ENCODE measurements at regions not wholly inside any gene's neighbourhood (a gene's known extent, or its start where the extent isn't known, plus 50 kb on each side); places are given as distances from the start of the nearest gene placed in this dataset.

DNA sequence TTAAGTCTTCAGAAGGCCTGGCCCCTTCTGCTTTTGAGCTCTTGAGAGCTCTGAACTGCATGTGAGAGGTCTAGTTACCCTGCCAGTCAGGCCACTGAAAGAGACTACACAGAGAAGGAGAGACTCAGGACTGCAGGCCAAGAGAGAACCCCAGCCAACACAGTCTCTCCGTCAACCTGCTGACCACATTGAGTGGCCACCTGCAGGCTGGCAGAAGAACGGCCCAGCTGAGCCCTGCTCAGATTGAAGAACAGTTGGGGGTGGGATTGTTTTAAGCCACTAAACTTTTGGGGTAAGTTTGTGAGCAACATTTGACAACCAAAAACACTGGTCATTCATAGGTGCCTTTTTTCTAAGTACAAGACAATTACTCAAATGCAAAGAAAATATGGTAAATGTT is 273.5 kb upstream of the CCDC54 start:
- TF ChIP-seq CTCF (IDR thresholded peaks at IDR 0.05; ENCODE audit: control extremely low read depth, extremely low read depth), result no peak

GRCh38 chr3:107106316-107106715 is 270.9 kb upstream of the CCDC54 start:
- no peak overlapping the region for H3K4me3 ChIP-seq
- no peak for ATAC-seq (ENCODE audit: insufficient read depth, low FRiP score)
- no peaks in the 10 kb centered on the region for H3K27me3 ChIP-seq (ENCODE audit: control insufficient read depth in 3 of 3, insufficient read depth in 3 of 3, low read length in 2 of 3)
- peaks cover 0 to 6% (median 0%) of the 10 kb centered on the region in 4 donors for H3K9me3 ChIP-seq (ENCODE audit: control insufficient read depth in 4 of 4, insufficient read depth in 3 of 4, low read length in 3 of 4)
- no peak for TF ChIP-seq CTCF (IDR thresholded peaks at IDR 0.05; ENCODE audit: control extremely low read depth, extremely low read depth)
- H3K36me3 ChIP-seq (ENCODE audit: control insufficient read depth in 4 of 4, insufficient read depth in 4 of 4, low read length in 4 of 4), result no peaks in the 10 kb centered on the region
- no peak overlapping the region for H3K9ac ChIP-seq (ENCODE audit: insufficient read depth in 1 of 2, low read length in 2 of 2)
- 93 to 97% methylated on average over 7 of the region's 7 CpGs for WGBS, 2 donors
- DNase-seq, result no peak
- H3K4me1 ChIP-seq (ENCODE audit: control insufficient read depth in 5 of 5, insufficient read depth in 5 of 5, low read length in 5 of 5), result peaks cover 0 to 3% (median 0%) of the 10 kb centered on the region in 5 donors
- no peak overlapping the region for H3K27ac ChIP-seq (ENCODE audit: low read depth in 1 of 2, low read length in 1 of 2)

More for the DNA sequence above, 273.5 kb upstream of the CCDC54 start:
- H3K9ac ChIP-seq (ENCODE audit: insufficient read depth in 1 of 2, low read length in 2 of 2), result no peak overlapping the region
- WGBS, 2 donors, result 95 to 96% methylated on average over 2 of the region's 2 CpGs
- DNase-seq (no peak), ATAC-seq (ENCODE audit: insufficient read depth, low FRiP score) (no peak)
- H3K9me3 ChIP-seq (ENCODE audit: control insufficient read depth in 4 of 4, insufficient read depth in 3 of 4, low read length in 3 of 4), result peaks cover 0 to 6% (median 0%) of the 10 kb centered on the region in 4 donors
- H3K27me3 ChIP-seq (ENCODE audit: control insufficient read depth in 3 of 3, insufficient read depth in 3 of 3, low read length in 2 of 3), result no peaks in the 10 kb centered on the region
- no peaks in the 10 kb centered on the region for H3K36me3 ChIP-seq (ENCODE audit: control insufficient read depth in 4 of 4, insufficient read depth in 4 of 4, low read length in 4 of 4)
- no peaks in the 10 kb centered on the region for H3K4me1 ChIP-seq (ENCODE audit: control insufficient read depth in 5 of 5, insufficient read depth in 5 of 5, low read length in 5 of 5)
- H3K27ac ChIP-seq (ENCODE audit: low read depth in 1 of 2, low read length in 1 of 2), result no peak overlapping the region
- no peak overlapping the region for H3K4me3 ChIP-seq

- Histone ChIP-seq H3K27ac (ENCODE audit: low read depth in 1 of 2, low read length in 1 of 2) (no peak overlapping the region), H3K9ac (ENCODE audit: insufficient read depth in 1 of 2, low read length in 2 of 2) (no peak overlapping the region), H3K4me1 (ENCODE audit: control insufficient read depth in 5 of 5, insufficient read depth in 5 of 5, low read length in 5 of 5) (peaks cover 0 to 3% (median 0%) of the 10 kb centered on the region in 5 donors), H3K9me3 (ENCODE audit: control insufficient read depth in 4 of 4, insufficient read depth in 3 of 4, low read length in 3 of 4) (peaks cover 0 to 6% (median 0%) of the 10 kb centered on the region in 4 donors), H3K36me3 (ENCODE audit: control insufficient read depth in 4 of 4, insufficient read depth in 4 of 4, low read length in 4 of 4) (no peaks in the 10 kb centered on the region), H3K4me3 (no peak overlapping the region), H3K27me3 (ENCODE audit: control insufficient read depth in 3 of 3, insufficient read depth in 3 of 3, low read length in 2 of 3) (no peaks in the 10 kb centered on the region)
- ATAC-seq (ENCODE audit: insufficient read depth, low FRiP score) (no peak), DNase-seq (no peak)
- WGBS, 2 donors, result 95% methylated on average over 8 of the region's 8 CpGs
- no peak for TF ChIP-seq CTCF (IDR thresholded peaks at IDR 0.05; ENCODE audit: control extremely low read depth, extremely low read depth)
These were observed 270.3 kb upstream of the CCDC54 start for GRCh38 chr3:107106907-107107306.
